ENCODE measurements at regions not wholly inside any gene's neighbourhood (a gene's known extent, or its start where the extent isn't known, plus 50 kb on each side); places are given as distances from the start of the nearest gene placed in this dataset.

DNA sequence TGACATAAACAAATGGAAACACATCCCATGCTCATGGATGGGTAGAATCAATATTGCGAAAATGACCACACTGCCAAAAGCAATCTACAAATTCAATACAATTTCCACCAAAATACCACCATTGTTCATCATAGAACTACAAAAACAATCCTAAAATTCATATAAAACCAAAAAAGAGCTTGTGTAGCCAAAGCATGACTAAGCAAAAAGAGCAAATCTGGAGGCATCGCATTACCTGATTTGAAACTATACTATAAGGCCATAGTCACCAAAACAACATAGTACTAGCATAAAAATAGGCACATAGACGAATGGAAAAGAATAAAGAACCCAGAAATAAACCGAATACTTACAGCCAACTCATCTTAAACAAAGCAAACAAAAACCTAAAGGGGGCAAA is 342.8 kb upstream of the AGA start:
- no peak for DNase-seq (ENCODE audit: extremely low read depth, low read depth)

DNA sequence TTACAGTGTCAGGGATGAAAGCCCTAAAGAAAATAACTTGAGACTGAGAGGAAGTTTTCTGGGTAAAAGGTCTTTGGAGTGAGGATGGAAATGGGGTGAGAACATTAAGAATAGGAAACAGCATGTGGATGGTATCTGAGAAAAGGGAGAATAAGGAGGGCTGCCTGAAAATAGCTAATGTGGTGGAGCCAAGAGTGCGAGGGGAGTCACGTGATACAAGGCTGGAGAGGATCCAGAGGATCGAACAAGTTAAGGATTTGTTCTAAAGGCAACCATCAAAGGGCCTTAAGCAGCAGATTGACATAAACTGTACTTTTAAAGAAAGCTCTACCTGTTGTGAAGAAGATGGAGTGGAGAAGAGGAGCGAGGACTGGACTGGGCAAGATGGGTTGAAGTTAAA is 347.4 kb upstream of the AGA start:
- TF ChIP-seq, protein P1, sequence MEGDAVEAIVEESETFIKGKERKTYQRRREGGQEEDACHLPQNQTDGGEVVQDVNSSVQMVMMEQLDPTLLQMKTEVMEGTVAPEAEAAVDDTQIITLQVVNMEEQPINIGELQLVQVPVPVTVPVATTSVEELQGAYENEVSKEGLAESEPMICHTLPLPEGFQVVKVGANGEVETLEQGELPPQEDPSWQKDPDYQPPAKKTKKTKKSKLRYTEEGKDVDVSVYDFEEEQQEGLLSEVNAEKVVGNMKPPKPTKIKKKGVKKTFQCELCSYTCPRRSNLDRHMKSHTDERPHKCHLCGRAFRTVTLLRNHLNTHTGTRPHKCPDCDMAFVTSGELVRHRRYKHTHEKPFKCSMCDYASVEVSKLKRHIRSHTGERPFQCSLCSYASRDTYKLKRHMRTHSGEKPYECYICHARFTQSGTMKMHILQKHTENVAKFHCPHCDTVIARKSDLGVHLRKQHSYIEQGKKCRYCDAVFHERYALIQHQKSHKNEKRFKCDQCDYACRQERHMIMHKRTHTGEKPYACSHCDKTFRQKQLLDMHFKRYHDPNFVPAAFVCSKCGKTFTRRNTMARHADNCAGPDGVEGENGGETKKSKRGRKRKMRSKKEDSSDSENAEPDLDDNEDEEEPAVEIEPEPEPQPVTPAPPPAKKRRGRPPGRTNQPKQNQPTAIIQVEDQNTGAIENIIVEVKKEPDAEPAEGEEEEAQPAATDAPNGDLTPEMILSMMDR (IDR thresholded peaks at IDR 0.05; ENCODE audit: low read depth, low read length) = no peak
- no peak for DNase-seq (ENCODE audit: extremely low read depth, low read depth)

More for the DNA sequence above, 342.8 kb upstream of the AGA start:
- TF ChIP-seq, protein P1 (IDR thresholded peaks at IDR 0.05; ENCODE audit: low read depth, low read length) = no peak

DNA sequence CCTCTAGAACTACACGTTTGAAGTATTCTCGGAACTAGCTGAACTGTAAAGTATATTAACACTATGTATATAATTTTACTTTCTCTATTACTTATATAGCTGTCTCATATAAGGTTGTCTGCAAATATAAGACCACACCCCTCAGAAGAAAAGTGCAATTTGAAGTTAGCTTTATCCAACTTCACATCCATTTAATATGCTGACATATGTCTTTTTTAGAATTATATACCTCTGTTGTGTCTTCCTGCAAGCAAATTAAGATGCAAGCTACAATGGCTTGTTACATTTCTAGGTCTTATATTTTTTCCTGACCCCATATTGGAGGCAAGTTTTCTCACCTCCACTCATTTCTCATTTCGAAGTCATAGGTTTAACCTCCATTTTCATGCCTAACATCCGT is 349.0 kb upstream of the AGA start:
- DNase-seq (ENCODE audit: extremely low read depth, low read depth) = no peak
- TF ChIP-seq, protein P1 (IDR thresholded peaks at IDR 0.05; ENCODE audit: low read depth, low read length) = no peak

DNA sequence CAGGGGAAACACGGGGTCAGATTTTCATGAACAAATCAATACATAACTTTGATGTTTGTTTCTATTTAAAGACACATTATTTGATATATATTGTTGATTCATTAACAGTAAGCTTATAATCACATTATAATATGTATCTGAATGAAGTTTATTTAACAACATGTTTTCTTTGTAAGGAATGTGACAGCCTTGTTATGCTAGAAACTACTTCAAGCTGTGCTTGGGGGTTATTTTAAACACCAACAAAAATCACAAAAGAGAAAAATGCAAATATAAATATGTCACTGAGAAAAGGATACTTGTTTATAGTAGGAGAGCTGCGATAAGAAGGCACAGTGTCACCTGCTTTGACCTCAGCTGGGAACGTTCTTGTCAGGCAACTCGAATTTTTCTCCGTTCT is 354.6 kb upstream of the AGA start:
- DNase-seq (ENCODE audit: extremely low read depth, low read depth) = no peak
- TF ChIP-seq, protein P1 (IDR thresholded peaks at IDR 0.05; ENCODE audit: low read depth, low read length) = no peak

DNA sequence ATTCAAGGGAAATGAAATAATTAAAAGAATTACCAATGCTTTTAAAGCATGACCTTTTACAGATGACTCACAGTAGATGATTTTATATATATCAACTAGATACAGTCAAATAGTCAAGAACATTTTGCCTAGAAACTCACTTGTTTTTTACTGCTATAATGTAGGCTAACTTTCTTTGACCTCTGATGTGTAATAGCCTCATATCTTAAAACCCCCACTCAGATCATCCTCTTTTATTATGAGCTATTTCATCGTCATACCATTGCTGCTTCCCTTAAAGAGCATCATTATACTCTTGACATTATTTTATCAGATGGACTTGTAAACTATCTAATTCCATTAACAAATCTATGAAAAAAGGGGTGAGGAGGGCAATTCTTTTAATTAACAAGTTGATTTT is 355.9 kb upstream of the AGA start:
- DNase-seq (ENCODE audit: extremely low read depth, low read depth) = no peak
- TF ChIP-seq, protein P1 (IDR thresholded peaks at IDR 0.05; ENCODE audit: low read depth, low read length) = no peak

DNA sequence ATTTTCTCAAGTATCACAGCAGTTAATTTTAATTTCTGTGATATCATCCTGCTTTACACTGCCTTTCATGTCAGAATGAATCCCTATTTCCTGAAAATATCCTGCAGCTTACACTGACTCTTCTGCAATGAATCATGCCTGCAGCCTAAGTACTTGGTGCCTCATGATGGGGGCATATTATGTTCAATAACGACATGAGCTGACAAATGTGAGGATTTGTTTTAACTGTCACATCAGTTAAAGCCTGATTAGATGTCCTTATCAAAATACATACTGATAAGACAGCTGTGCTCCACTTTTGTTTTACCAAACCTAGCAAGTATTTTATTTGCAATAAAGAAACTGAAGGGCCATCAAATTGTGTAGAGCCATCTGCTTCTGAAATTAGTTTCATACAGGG is 359.9 kb upstream of the AGA start:
- DNase-seq (ENCODE audit: extremely low read depth, low read depth) = no peak
- TF ChIP-seq, protein P1 (IDR thresholded peaks at IDR 0.05; ENCODE audit: low read depth, low read length) = no peak

DNA sequence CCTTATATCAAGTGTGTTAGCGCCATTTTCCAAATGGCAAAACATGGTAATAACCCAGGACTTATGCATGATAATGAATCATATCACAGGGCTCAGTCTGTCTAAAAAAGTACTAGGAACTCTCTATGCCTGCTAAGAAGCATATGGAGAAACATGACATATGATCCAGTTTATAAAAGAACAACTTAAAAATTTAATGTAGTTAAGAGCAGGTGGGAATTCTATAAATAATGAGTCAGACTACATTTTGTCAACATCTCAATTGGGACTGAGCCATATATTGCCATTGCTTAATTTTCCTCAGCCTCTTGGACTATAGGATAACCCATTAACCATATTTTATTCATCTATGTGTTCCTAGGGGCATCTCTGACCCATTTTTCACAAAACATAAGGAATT is 360.4 kb upstream of the AGA start:
- TF ChIP-seq, protein P1 (IDR thresholded peaks at IDR 0.05; ENCODE audit: low read depth, low read length) = no peak
- DNase-seq (ENCODE audit: extremely low read depth, low read depth) = no peak
